Stimulated activated CD8-positive, alpha-beta memory T cell treated with anti-CD3 and anti-CD28 coated beads, Interleukin-15, amount 100 ng/mL, for 24 hours (primary cell): ENCODE measurements at regions not wholly inside any gene's neighbourhood (a gene's known extent, or its start where the extent isn't known, plus 50 kb on each side); places are given as distances from the start of the nearest gene placed in this dataset.
"Not testable (repeated sequence)": the region's sequence is repeated elsewhere in the genome, so short reads cannot be mapped to it uniquely, and the experiment has no call there.

ENCODE experiments used
- DNase-seq: peaks from one replicate; pipeline ENCODE4 v3.0.0-alpha.2; 2020; ENCODE audit warnings: low read depth

GRCh38 chr12:76664731-76665130 is 99.2 kb upstream of the ZDHHC17 start:
- no peak for DNase-seq

GRCh38 chr12:76666290-76666835 is 97.6 kb upstream of the ZDHHC17 start:
- DNase-seq = no peak

- no peak for DNase-seq
Observed at GRCh38 chr12:76669981-76670380, 93.9 kb upstream of the ZDHHC17 start.

GRCh38 chr12:76670776-76671175 is 93.1 kb upstream of the ZDHHC17 start:
- no peak for DNase-seq

GRCh38 chr12:76674669-76675315 is 89.1 kb upstream of the ZDHHC17 start:
- no peak for DNase-seq

- not testable (repeated sequence) for DNase-seq
Observed at GRCh38 chr12:76676261-76676660, 87.7 kb upstream of the ZDHHC17 start.

GRCh38 chr12:76678992-76679391 is 84.9 kb upstream of the ZDHHC17 start:
- no peak for DNase-seq

- no peak for DNase-seq
Observed at GRCh38 chr12:76679778-76680177, 84.1 kb upstream of the ZDHHC17 start.

GRCh38 chr12:76680940-76681339 is 83.0 kb upstream of the ZDHHC17 start:
- DNase-seq = no peak

- no peak for DNase-seq
Observed at GRCh38 chr12:76685246-76685678, 78.7 kb upstream of the ZDHHC17 start.

- no peak for DNase-seq
Observed at GRCh38 chr12:76687981-76688380, 75.9 kb upstream of the ZDHHC17 start.

- DNase-seq = no peak
Observed at GRCh38 chr12:76688631-76689030, 75.3 kb upstream of the ZDHHC17 start.

- DNase-seq = no peak
Observed at GRCh38 chr12:76690921-76691700, 72.8 kb upstream of the ZDHHC17 start.

- DNase-seq = no peak
Observed at GRCh38 chr12:76692846-76693245, 71.1 kb upstream of the ZDHHC17 start.

- no peak for DNase-seq
Observed at GRCh38 chr12:76694369-76694768, 69.5 kb upstream of the ZDHHC17 start.

GRCh38 chr12:76696186-76696585 is 67.7 kb upstream of the ZDHHC17 start:
- no peak for DNase-seq

- no peak for DNase-seq
Observed at GRCh38 chr12:76697849-76698248, 66.1 kb upstream of the ZDHHC17 start.

GRCh38 chr12:76698316-76698715 is 65.6 kb upstream of the ZDHHC17 start:
- DNase-seq = no peak

GRCh38 chr12:76698966-76699365 is 64.9 kb upstream of the ZDHHC17 start:
- no peak for DNase-seq

GRCh38 chr12:76701690-76702089 is 62.2 kb upstream of the ZDHHC17 start:
- no peak for DNase-seq

- no peak for DNase-seq
Observed at GRCh38 chr12:76702946-76703345, 61.0 kb upstream of the ZDHHC17 start.

- DNase-seq = no peak
Observed at GRCh38 chr12:76704693-76705092, 59.2 kb upstream of the ZDHHC17 start.

- no peak for DNase-seq
Observed at GRCh38 chr12:76706101-76706500, 57.8 kb upstream of the ZDHHC17 start.
